ENCODE measurements at regions not wholly inside any gene's neighbourhood (a gene's known extent, or its start where the extent isn't known, plus 50 kb on each side); places are given as distances from the start of the nearest gene placed in this dataset.

DNA sequence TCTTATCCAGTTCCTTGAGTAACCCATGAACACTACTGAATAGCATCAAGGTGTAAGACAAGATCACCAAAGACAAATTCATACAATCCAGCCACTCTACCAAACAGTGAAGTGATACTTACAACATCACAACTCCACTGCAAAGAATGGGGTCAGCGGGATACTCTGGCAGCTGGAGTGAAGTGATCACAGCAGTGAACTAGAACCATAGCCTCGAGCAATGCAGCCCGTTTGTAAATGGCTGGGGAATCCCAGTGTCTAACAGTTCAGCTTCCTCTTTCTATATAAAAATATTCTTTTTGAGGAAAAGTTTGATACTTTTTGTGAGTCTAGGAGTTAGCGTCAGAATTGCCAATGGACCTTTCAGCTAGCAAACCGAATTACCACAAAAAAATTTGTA is 515.2 kb downstream of the ZNF608 start:
- Histone ChIP-seq H3K27me3 (ENCODE audit: insufficient read depth, low read length) (no peaks in the 10 kb centered on the region), H3K79me2 (ENCODE audit: insufficient read depth, low read length) (no peaks in the 10 kb centered on the region), H2AFZ (ENCODE audit: low read length) (no peak overlapping the region), H3K36me3 (ENCODE audit: insufficient read depth, low read length) (no peaks in the 10 kb centered on the region), H3K27ac (ENCODE audit: low read depth, low read length) (no peak overlapping the region), H3K4me3 (ENCODE audit: insufficient read depth, low read length) (no peak overlapping the region), H3K4me1 (ENCODE audit: insufficient read depth, low read length) (no peaks in the 10 kb centered on the region), H3K9me3 (ENCODE audit: low read depth, low read length) (no peaks in the 10 kb centered on the region), H4K20me1 (ENCODE audit: insufficient read depth, low read length) (no peaks in the 10 kb centered on the region), H3K4me2 (ENCODE audit: insufficient read depth, low read length) (no peak overlapping the region)
- DNase-seq (ENCODE audit: insufficient read length, low spot score, missing footprints) = no peak
- TF ChIP-seq, protein P1, sequence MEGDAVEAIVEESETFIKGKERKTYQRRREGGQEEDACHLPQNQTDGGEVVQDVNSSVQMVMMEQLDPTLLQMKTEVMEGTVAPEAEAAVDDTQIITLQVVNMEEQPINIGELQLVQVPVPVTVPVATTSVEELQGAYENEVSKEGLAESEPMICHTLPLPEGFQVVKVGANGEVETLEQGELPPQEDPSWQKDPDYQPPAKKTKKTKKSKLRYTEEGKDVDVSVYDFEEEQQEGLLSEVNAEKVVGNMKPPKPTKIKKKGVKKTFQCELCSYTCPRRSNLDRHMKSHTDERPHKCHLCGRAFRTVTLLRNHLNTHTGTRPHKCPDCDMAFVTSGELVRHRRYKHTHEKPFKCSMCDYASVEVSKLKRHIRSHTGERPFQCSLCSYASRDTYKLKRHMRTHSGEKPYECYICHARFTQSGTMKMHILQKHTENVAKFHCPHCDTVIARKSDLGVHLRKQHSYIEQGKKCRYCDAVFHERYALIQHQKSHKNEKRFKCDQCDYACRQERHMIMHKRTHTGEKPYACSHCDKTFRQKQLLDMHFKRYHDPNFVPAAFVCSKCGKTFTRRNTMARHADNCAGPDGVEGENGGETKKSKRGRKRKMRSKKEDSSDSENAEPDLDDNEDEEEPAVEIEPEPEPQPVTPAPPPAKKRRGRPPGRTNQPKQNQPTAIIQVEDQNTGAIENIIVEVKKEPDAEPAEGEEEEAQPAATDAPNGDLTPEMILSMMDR (IDR thresholded peaks at IDR 0.05; ENCODE audit: extremely low read depth, low read depth, low read length) = no peak

DNA sequence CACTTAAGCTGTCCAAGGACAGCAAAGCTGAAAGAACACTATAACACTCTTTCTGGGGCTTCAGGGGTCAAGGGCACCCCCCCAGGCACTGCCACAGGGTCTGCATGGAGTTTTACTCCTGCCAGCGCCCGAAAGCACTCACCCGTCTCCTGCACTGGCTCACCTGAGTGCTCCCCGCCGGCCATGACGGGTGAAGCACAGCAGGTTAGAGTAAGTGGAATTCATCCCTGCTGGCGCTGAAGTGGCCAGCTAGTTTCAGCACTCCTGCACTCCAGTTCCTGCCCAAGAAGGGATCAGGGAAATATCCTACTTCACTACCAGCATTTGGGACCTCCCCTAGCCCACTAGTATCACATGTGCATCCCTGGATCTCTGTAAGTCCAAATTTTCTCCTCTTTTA is 516.0 kb downstream of the ZNF608 start:
- no peaks in the 10 kb centered on the region for H3K4me1 ChIP-seq (ENCODE audit: insufficient read depth, low read length)
- no peaks in the 10 kb centered on the region for H3K9me3 ChIP-seq (ENCODE audit: low read depth, low read length)
- H3K27me3 ChIP-seq (ENCODE audit: insufficient read depth, low read length) = no peaks in the 10 kb centered on the region
- H3K4me2 ChIP-seq (ENCODE audit: insufficient read depth, low read length) = no peak overlapping the region
- TF ChIP-seq, protein P1 (IDR thresholded peaks at IDR 0.05; ENCODE audit: extremely low read depth, low read depth, low read length) = no peak
- H3K27ac ChIP-seq (ENCODE audit: low read depth, low read length) = no peak overlapping the region
- no peak for DNase-seq (ENCODE audit: insufficient read length, low spot score, missing footprints)
- no peak overlapping the region for H3K4me3 ChIP-seq (ENCODE audit: insufficient read depth, low read length)
- no peaks in the 10 kb centered on the region for H4K20me1 ChIP-seq (ENCODE audit: insufficient read depth, low read length)
- H3K79me2 ChIP-seq (ENCODE audit: insufficient read depth, low read length) = no peaks in the 10 kb centered on the region
- no peak overlapping the region for H2AFZ ChIP-seq (ENCODE audit: low read length)
- no peaks in the 10 kb centered on the region for H3K36me3 ChIP-seq (ENCODE audit: insufficient read depth, low read length)

DNA sequence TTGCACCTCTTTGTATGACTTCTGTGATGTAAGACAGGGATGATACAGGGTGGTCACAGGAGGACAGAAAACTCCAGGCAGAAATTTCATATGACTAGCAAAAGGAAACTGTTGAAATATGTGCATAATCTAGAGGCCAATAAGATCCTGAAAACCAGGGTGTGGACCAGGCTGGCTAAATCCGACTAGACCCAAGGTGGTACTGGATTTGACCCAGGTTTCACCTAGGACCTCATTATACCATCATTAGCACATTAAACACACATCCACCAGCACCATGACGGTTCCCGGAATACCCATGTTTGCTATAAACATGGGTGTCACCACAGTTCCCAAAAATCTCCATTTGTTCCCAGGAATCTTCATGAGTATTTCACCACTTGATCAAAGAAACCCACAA is 517.1 kb downstream of the ZNF608 start:
- Histone ChIP-seq H4K20me1 (ENCODE audit: insufficient read depth, low read length) (no peaks in the 10 kb centered on the region), H3K4me1 (ENCODE audit: insufficient read depth, low read length) (no peaks in the 10 kb centered on the region), H3K4me3 (ENCODE audit: insufficient read depth, low read length) (no peak overlapping the region), H3K27ac (ENCODE audit: low read depth, low read length) (no peak overlapping the region), H2AFZ (ENCODE audit: low read length) (no peak overlapping the region), H3K9me3 (ENCODE audit: low read depth, low read length) (no peaks in the 10 kb centered on the region), H3K27me3 (ENCODE audit: insufficient read depth, low read length) (no peaks in the 10 kb centered on the region), H3K4me2 (ENCODE audit: insufficient read depth, low read length) (no peak overlapping the region), H3K36me3 (ENCODE audit: insufficient read depth, low read length) (no peaks in the 10 kb centered on the region), H3K79me2 (ENCODE audit: insufficient read depth, low read length) (no peaks in the 10 kb centered on the region)
- no peak for DNase-seq (ENCODE audit: insufficient read length, low spot score, missing footprints)
- TF ChIP-seq, protein P1 (IDR thresholded peaks at IDR 0.05; ENCODE audit: extremely low read depth, low read depth, low read length) = no peak

DNA sequence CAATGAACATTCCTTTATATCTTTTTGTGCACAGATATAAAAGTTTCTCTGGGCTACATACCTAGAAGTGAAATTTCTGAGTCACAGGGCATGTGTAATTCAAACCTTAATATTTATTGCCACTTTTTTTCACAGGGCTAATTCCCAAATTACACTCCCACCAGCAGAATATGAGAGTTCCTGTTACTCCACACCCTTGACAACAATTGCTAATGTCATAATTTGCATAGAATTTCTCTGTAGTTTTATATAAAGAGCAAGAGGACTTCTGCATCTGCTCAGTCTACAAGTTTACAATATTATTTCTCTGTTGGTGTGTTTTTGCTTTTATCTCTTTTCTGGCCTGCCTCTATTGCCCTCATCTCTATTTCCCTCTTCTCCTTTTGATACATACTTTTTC is 518.5 kb downstream of the ZNF608 start:
- TF ChIP-seq, protein P1 (IDR thresholded peaks at IDR 0.05; ENCODE audit: extremely low read depth, low read depth, low read length) = no peak
- H2AFZ ChIP-seq (ENCODE audit: low read length) = no peak overlapping the region
- no peaks in the 10 kb centered on the region for H3K9me3 ChIP-seq (ENCODE audit: low read depth, low read length)

More for the DNA sequence above, 518.5 kb downstream of the ZNF608 start:
- H3K27me3 ChIP-seq (ENCODE audit: insufficient read depth, low read length) = no peaks in the 10 kb centered on the region
- no peak overlapping the region for H3K27ac ChIP-seq (ENCODE audit: low read depth, low read length)
- no peak overlapping the region for H3K4me3 ChIP-seq (ENCODE audit: insufficient read depth, low read length)
- DNase-seq (ENCODE audit: insufficient read length, low spot score, missing footprints) = no peak
- H3K36me3 ChIP-seq (ENCODE audit: insufficient read depth, low read length) = no peaks in the 10 kb centered on the region
- H3K79me2 ChIP-seq (ENCODE audit: insufficient read depth, low read length) = no peaks in the 10 kb centered on the region
- H3K4me1 ChIP-seq (ENCODE audit: insufficient read depth, low read length) = no peaks in the 10 kb centered on the region
- H3K4me2 ChIP-seq (ENCODE audit: insufficient read depth, low read length) = no peak overlapping the region
- no peaks in the 10 kb centered on the region for H4K20me1 ChIP-seq (ENCODE audit: insufficient read depth, low read length)
